ENCODE measurements at regions not wholly inside any gene's neighbourhood (a gene's known extent, or its start where the extent isn't known, plus 50 kb on each side); places are given as distances from the start of the nearest gene placed in this dataset.

DNA sequence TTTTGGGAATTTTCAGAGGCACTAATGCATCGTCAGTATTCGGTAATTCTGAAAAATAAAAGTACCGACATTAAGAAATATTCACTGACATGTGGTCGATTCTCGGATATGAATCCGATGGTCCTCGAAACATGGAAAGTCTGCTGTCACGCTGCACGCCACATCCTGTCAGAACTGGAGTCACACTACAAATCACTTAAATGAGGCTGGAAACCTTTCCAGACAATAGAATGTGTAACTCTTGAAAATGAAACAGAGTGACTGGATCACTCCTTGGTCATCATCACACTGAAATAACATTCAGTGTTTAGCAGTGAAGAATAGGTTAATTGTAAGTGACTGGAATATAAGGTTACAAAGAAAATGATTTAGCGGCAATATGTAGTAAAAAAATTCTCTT, 620.1 kb upstream of the ADAMTS5 start:
- H3K4me3 ChIP-seq (ENCODE audit: low read depth, low read length) = no peak overlapping the region
- TF ChIP-seq, protein P1, sequence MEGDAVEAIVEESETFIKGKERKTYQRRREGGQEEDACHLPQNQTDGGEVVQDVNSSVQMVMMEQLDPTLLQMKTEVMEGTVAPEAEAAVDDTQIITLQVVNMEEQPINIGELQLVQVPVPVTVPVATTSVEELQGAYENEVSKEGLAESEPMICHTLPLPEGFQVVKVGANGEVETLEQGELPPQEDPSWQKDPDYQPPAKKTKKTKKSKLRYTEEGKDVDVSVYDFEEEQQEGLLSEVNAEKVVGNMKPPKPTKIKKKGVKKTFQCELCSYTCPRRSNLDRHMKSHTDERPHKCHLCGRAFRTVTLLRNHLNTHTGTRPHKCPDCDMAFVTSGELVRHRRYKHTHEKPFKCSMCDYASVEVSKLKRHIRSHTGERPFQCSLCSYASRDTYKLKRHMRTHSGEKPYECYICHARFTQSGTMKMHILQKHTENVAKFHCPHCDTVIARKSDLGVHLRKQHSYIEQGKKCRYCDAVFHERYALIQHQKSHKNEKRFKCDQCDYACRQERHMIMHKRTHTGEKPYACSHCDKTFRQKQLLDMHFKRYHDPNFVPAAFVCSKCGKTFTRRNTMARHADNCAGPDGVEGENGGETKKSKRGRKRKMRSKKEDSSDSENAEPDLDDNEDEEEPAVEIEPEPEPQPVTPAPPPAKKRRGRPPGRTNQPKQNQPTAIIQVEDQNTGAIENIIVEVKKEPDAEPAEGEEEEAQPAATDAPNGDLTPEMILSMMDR (IDR thresholded peaks at IDR 0.05; ENCODE audit: insufficient read depth, low read length) = no peak
- DNase-seq (ENCODE audit: low read depth) = no peak

DNA sequence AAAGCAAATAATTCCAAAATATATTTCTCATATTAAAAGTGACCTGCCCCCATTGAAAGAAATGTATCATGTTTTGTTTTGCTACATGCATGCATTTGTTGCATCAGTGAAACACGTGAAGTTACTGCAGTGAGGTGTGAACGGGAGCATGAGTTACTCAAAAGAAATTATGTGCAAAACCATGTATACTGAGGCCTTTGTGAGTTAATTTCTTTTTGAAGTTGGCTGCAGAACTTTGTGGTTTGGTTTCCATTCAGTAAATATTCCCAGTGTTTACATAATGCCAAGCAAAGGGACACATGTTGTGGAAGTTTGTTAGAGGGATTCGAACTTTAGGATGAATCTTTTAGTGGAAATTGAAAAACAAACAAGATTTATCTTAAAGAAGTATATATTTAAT, 619.4 kb upstream of the ADAMTS5 start:
- no peak overlapping the region for H3K4me3 ChIP-seq (ENCODE audit: low read depth, low read length)
- DNase-seq (ENCODE audit: low read depth) = no peak
- TF ChIP-seq, protein P1 (IDR thresholded peaks at IDR 0.05; ENCODE audit: insufficient read depth, low read length) = no peak

DNA sequence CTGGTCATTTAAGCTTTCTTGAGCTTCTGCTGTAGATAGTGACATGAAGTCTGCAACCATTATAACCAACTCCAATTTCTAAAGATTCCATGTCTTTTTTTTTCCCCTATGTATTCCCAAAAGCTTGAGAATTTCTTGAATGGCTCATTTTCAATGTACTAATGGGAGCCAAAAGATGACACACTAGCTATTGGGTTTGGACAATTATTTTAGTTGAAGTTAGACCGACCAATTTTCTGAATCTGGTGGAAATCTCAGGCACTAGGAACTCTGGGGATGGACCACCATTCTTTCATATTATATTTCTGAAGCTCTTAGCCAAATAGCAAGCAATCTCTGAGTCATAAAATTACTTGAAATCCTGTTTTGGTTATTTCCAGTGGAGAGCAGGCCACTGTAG, 617.4 kb upstream of the ADAMTS5 start:
- H3K4me3 ChIP-seq (ENCODE audit: low read depth, low read length) = no peak overlapping the region
- TF ChIP-seq, protein P1 (IDR thresholded peaks at IDR 0.05; ENCODE audit: insufficient read depth, low read length) = no peak
- no peak for DNase-seq (ENCODE audit: low read depth)

DNA sequence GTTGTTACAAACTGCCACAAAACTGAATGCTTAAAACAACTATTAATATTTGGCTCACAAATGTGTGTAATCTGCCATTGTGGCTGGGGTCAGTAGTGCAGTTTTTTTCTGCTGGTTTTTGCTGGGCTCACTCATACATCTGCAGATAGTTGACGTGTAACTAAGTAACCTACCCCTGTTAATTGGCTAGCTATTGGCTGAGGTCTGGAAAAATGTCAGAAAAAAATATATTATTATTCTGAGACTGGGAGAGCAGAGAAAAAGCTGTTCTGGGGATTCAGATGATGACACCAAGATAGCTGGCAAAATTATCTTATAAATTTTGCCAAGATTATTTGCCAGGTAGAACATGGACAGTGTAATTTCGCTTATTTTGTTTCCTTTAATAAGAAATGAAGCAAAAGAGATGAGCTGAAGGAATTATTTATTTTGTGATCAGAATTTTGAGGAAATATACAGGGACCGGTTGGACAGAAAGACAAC, 616.1 kb upstream of the ADAMTS5 start:
- TF ChIP-seq, protein P1 (IDR thresholded peaks at IDR 0.05; ENCODE audit: insufficient read depth, low read length) = no peak
- no peak overlapping the region for H3K4me3 ChIP-seq (ENCODE audit: low read depth, low read length)
- DNase-seq (ENCODE audit: low read depth) = peak; percentile 25

DNA sequence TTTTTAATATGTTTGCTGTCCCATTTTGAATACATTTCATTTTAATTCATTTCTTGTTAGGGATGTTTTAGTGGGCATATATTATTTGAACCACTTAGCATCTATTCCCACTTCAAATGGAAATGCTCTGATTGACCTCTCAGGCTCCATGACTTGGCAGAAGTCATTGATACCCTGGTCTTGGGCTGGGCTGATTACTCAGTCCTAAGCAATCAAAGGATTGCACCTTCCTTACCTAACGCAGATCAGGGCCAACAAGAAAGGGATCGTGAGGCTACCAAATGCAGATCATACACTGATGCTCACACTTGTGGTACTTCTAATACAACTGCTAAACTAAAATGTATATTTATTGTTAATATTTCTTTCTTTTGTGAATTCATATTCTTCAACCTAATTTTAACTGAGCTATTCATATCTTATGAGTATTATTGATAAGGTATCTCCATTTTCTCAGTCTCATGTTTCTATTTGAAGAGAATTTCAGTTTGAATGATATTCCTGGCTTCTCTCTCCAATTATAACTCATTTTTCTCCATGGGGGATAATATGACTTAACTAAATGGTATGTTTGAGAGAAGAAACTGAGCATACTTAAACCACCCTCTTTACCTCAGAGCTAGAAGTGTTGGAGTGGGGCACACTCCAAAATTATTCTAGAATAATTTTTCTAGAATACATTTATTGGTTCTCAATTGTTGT, 615.5 kb upstream of the ADAMTS5 start:
- TF ChIP-seq, protein P1 (IDR thresholded peaks at IDR 0.05; ENCODE audit: insufficient read depth, low read length) = no peak
- H3K4me3 ChIP-seq (ENCODE audit: low read depth, low read length) = no peak overlapping the region
- peak; percentile 32 for DNase-seq (ENCODE audit: low read depth)

DNA sequence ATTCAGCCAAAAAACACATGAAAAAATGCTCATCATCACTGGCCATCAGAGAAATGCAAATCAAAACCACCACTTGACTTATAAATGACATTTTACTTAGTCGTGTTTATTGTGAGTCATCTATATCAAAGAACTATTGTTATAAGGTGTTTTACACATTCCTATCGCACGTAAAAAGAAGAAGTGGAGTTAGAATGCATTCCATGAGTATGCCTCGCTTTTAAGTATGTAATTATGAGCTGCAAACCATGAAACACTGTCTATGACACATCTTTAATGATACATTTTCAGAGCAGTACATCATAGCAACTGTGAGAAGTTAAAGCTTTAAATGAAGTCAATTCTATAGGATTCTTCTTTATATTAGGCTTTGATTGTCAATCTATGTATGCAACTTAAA, 614.3 kb upstream of the ADAMTS5 start:
- no peak for DNase-seq (ENCODE audit: low read depth)
- no peak overlapping the region for H3K4me3 ChIP-seq (ENCODE audit: low read depth, low read length)
- TF ChIP-seq, protein P1 (IDR thresholded peaks at IDR 0.05; ENCODE audit: insufficient read depth, low read length) = no peak

DNA sequence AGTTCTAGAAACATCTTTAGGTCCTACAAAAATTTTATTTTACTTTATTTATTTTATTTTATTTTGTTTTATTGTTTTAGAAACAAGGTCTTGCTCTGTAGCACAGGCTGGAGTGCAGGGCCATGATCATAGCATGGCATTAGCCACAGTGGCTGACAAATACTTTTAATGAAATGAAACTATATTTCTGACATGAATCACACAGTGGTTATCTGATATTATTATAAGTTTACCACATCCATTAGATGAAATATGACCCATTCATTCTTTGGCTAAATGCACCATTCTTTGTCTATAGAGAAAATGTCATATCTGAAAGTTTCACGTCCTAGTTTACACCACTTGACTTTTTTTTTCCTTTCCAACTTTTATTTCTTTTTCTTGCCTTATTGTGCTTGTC, 613.4 kb upstream of the ADAMTS5 start:
- TF ChIP-seq, protein P1 (IDR thresholded peaks at IDR 0.05; ENCODE audit: insufficient read depth, low read length) = no peak
- DNase-seq (ENCODE audit: low read depth) = peak; percentile 57
- H3K4me3 ChIP-seq (ENCODE audit: low read depth, low read length) = no peak overlapping the region
